ENCODE measurements at regions not wholly inside any gene's neighbourhood (a gene's known extent, or its start where the extent isn't known, plus 50 kb on each side); places are given as distances from the start of the nearest gene placed in this dataset.

- intact Hi-C loops (cut with micrococcal nuclease; ENCODE audit: unreplicated experiment), result loop anchor here (5.0 to 10.0 kb wide), 2 partner anchors 241 to 548 kb away; partner anchors contain the start of gene AKIRIN2
- H4K20me1 ChIP-seq (ENCODE audit: insufficient read depth), result no peaks in the 10 kb centered on the region
- no TSS peak for BruUV-seq (replicated peaks)
- POLR2A ChIA-PET (ENCODE audit: unreplicated experiment), result no interaction called here
- H3K4me2 ChIP-seq, result no peak overlapping the region
- no peak for TF ChIP-seq EZH2 (IDR thresholded peaks at IDR 0.05; ENCODE audit: low read depth)
- no peak for TF ChIP-seq CTCF (conservative IDR thresholded peaks at IDR 0.05)
- no peak overlapping the region for H3K4me3 ChIP-seq
- no peaks in the 10 kb centered on the region for H3K9me2 ChIP-seq (ENCODE audit: insufficient read depth)
- no peak for DNase-seq
- no peak overlapping the region for H3K27ac ChIP-seq
- CTCF ChIA-PET, result no interaction called here
- H3K9me3 ChIP-seq (ENCODE audit: insufficient read depth, low read depth), result no peaks in the 10 kb centered on the region
- H3K27me3 ChIP-seq (ENCODE audit: insufficient read depth, low read depth), result no peaks in the 10 kb centered on the region
- no peaks in the 10 kb centered on the region for H3K79me2 ChIP-seq (ENCODE audit: low read depth)
- no peaks in the 10 kb centered on the region for H3F3A ChIP-seq (ENCODE audit: insufficient read depth, low read depth)
- no peaks in the 10 kb centered on the region for H3K36me3 ChIP-seq (ENCODE audit: low read depth)
- H2AFZ ChIP-seq, result no peak overlapping the region
- peaks cover 4% of the 10 kb centered on the region; the same call in 1 of the 2 replicates for H3K4me1 ChIP-seq (replicated peaks; ENCODE audit: insufficient read depth)
Measured at GRCh38 chr6:87943191-87943590, 104.5 kb upstream of the SPACA1 start.

GRCh38 chr6:87941556-87942358, 105.9 kb upstream of the SPACA1 start:
- Histone ChIP-seq H3K36me3 (ENCODE audit: low read depth) (no peaks in the 10 kb centered on the region), H3K9me3 (ENCODE audit: insufficient read depth, low read depth) (no peaks in the 10 kb centered on the region), H3K4me1 (replicated peaks; ENCODE audit: insufficient read depth) (peaks cover 4% of the 10 kb centered on the region; the same call in 1 of the 2 replicates), H3K4me2 (no peak overlapping the region), H3K27me3 (ENCODE audit: insufficient read depth, low read depth) (no peaks in the 10 kb centered on the region), H3K9me2 (ENCODE audit: insufficient read depth) (no peaks in the 10 kb centered on the region), H2AFZ (no peak overlapping the region), H3F3A (ENCODE audit: insufficient read depth, low read depth) (no peaks in the 10 kb centered on the region), H4K20me1 (ENCODE audit: insufficient read depth) (no peaks in the 10 kb centered on the region), H3K79me2 (ENCODE audit: low read depth) (no peaks in the 10 kb centered on the region), H3K27ac (no peak overlapping the region), H3K4me3 (no peak overlapping the region)
- CTCF ChIA-PET, result no interaction called here
- BruUV-seq (replicated peaks), result no TSS peak
- POLR2A ChIA-PET (ENCODE audit: unreplicated experiment), result no interaction called here
- intact Hi-C loops (cut with micrococcal nuclease; ENCODE audit: unreplicated experiment), result loop anchor here (5.0 to 10.0 kb wide), 2 partner anchors 239 to 547 kb away; partner anchors contain the start of gene AKIRIN2
- no peak for TF ChIP-seq CTCF (conservative IDR thresholded peaks at IDR 0.05)
- no peak for TF ChIP-seq EZH2 (IDR thresholded peaks at IDR 0.05; ENCODE audit: low read depth)
- DNase-seq, result no peak

GRCh38 chr6:87939776-87940175, 107.9 kb upstream of the SPACA1 start:
- Histone ChIP-seq H3K4me3 (no peak overlapping the region), H3K4me1 (replicated peaks; ENCODE audit: insufficient read depth) (peaks cover under 1% of the 10 kb centered on the region; the same call in 1 of the 2 replicates), H4K20me1 (ENCODE audit: insufficient read depth) (no peaks in the 10 kb centered on the region), H3K36me3 (ENCODE audit: low read depth) (no peaks in the 10 kb centered on the region), H3K9me3 (ENCODE audit: insufficient read depth, low read depth) (no peaks in the 10 kb centered on the region), H3K27ac (no peak overlapping the region), H3K27me3 (ENCODE audit: insufficient read depth, low read depth) (no peaks in the 10 kb centered on the region), H3F3A (ENCODE audit: insufficient read depth, low read depth) (no peaks in the 10 kb centered on the region), H2AFZ (no peak overlapping the region), H3K79me2 (ENCODE audit: low read depth) (no peaks in the 10 kb centered on the region), H3K9me2 (ENCODE audit: insufficient read depth) (no peaks in the 10 kb centered on the region), H3K4me2 (no peak overlapping the region)
- BruUV-seq (replicated peaks), result no TSS peak
- intact Hi-C loops (cut with micrococcal nuclease; ENCODE audit: unreplicated experiment), result loop anchor here (5.0 to 10.0 kb wide), 2 partner anchors 237 to 545 kb away; partner anchors contain the start of gene AKIRIN2
- ChIA-PET CTCF (no interaction called here), POLR2A (ENCODE audit: unreplicated experiment) (no interaction called here)
- TF ChIP-seq EZH2 (IDR thresholded peaks at IDR 0.05; ENCODE audit: low read depth) (no peak), CTCF (conservative IDR thresholded peaks at IDR 0.05) (no peak)
- no peak for DNase-seq
